Esophagus muscularis mucosa (tissue), 3 donors: ENCODE measurements at regions not wholly inside any gene's neighbourhood (a gene's known extent, or its start where the extent isn't known, plus 50 kb on each side); places are given as distances from the start of the nearest gene placed in this dataset.

Experiments
- EP300 ChIP-seq: sonication (generic); formaldehyde crosslinking; IDR thresholded peaks from one replicate; pipeline ENCODE4 v1.6.1; 2017; ENCODE audit warnings: antibody characterized with exemption
- POLR2A ChIP-seq: fragments of 450-650 bp; IDR thresholded peaks from one replicate; pipeline ENCODE4 v1.6.1; 2017; ENCODE audit warnings: antibody characterized with exemption, moderate library complexity, mild to moderate bottlenecking, low read depth
- POLR2AphosphoS5 ChIP-seq, 2 donors: sonication (generic); formaldehyde crosslinking; IDR thresholded peaks; one replicate each; pipeline ENCODE4 v1.6.1; 2017; ENCODE audit warnings: antibody characterized with exemption in 2 of 2

DNA sequence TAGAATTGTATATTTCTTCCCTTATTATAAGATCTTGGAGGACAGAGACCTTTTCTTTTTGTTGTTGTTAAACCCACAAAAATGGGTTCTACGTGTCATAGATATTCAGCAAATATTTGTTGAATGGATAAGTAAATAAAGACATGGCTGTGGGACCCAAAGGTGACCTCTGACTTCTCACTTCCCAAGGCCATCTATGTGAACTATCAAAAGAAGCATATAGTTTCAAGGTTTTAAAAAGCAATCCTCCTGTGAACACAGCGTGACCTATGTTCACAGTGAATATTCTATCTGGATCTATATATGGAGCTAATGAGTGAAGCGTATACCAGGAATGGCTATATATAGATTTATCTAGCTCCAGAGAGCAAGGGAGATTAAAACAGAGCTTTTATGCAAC lies 312.8 kb upstream of the C11orf87 start:
- TF ChIP-seq POLR2AphosphoS5 (IDR thresholded peaks at IDR 0.05) (no peak), POLR2A (no peak), EP300 (no peak)
